ENCODE measurements at regions not wholly inside any gene's neighbourhood (a gene's known extent, or its start where the extent isn't known, plus 50 kb on each side); places are given as distances from the start of the nearest gene placed in this dataset.

DNA sequence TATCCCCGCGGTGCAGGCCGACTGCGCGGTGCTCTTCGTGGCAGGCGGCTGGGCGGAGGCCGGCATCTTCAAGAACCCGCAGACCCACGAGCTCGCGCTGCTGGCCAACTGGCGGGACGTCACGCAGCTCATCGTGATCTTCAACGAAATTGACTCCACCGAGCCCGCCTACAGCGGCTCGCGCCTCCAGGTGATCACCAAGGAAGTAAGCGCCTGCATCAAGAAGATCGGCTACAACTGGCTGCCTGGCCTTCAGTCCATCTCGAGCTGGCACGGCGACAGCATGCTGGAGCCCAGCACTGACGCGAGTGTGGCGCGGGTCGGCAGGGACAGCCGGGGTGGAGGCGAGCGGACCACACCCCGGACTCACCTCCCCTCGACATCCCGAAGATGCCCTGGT, 53.9 kb upstream of the MTNR1B start:
- Histone ChIP-seq H2BK5ac (ENCODE audit: low read depth, low read length) (no peak overlapping the region), H3K27ac (ENCODE audit: low read depth, low read length) (no peak overlapping the region), H4K91ac (replicated peaks; ENCODE audit: insufficient read length, low read length) (no peak overlapping the region), H4K20me1 (replicated peaks in 1 of 2; ENCODE audit: control insufficient read depth in 1 of 2, insufficient read depth in 2 of 2, low read length in 2 of 2) (no peaks in the 10 kb centered on the region), H3K14ac (ENCODE audit: insufficient read length) (no peak overlapping the region), H2BK120ac (replicated peaks; ENCODE audit: low read depth, low read length) (no peak overlapping the region), H3K4me1 (replicated peaks in 1 of 4; ENCODE audit: control insufficient read depth in 3 of 4, insufficient read depth in 4 of 4, low read length in 3 of 4) (peaks cover 0 to 8% (median under 1%) of the 10 kb centered on the region in 4 experiments; a peak in 3 of 7 replicates), H3K4ac (replicated peaks; ENCODE audit: insufficient read length, low read depth, low read length) (no peak overlapping the region), H2AFZ (ENCODE audit: low read length) (no peak overlapping the region), H3K9ac (replicated peaks in 1 of 4; ENCODE audit: extremely low read depth in 1 of 4, low read depth in 3 of 4, low read length in 3 of 4) (no peak overlapping the region), H3K4me3 (ENCODE audit: extremely low read depth in 1 of 4, insufficient read depth in 2 of 4, low read depth in 3 of 4, low read length in 4 of 4) (no peak overlapping the region), H2BK20ac (ENCODE audit: low read length) (no peak overlapping the region), H2BK12ac (ENCODE audit: low read depth, low read length) (no peak overlapping the region), H3K56ac (replicated peaks; ENCODE audit: insufficient read length, low read depth, low read length) (no peak overlapping the region), H3K9me3 (ENCODE audit: insufficient read depth in 2 of 2, low read depth in 1 of 2, low read length in 1 of 2) (no peaks in the 10 kb centered on the region), H4K8ac (ENCODE audit: extremely low read depth, insufficient read depth, low read length) (no peak overlapping the region; the same call in none of the 2 replicates), H3K23me2 (ENCODE audit: low read depth, low read length) (no peaks in the 10 kb centered on the region), H2BK15ac (ENCODE audit: low read length) (no peak overlapping the region), H3K27me3 (replicated peaks in 1 of 4; ENCODE audit: control insufficient read depth in 3 of 4, extremely low read depth in 1 of 4, insufficient read depth in 3 of 4, low read length in 3 of 4) (no peaks in the 10 kb centered on the region), H3K79me2 (ENCODE audit: control insufficient read depth in 1 of 2, insufficient read depth in 2 of 2, low read length in 2 of 2) (no peaks in the 10 kb centered on the region), H3K18ac (ENCODE audit: extremely low read depth, low read length) (no peak overlapping the region), H3K36me3 (ENCODE audit: control insufficient read depth in 2 of 4, insufficient read depth in 4 of 4, low read length in 3 of 4) (no peaks in the 10 kb centered on the region), H2AK5ac (ENCODE audit: low read depth, low read length) (no peak overlapping the region), H4K5ac (ENCODE audit: insufficient read length, low read depth, low read length) (no peak overlapping the region), H3K4me2 (ENCODE audit: insufficient read depth in 1 of 2, low read depth in 2 of 2, low read length in 2 of 2) (no peak overlapping the region), H3K23ac (ENCODE audit: insufficient read length) (no peak overlapping the region), H3K79me1 (ENCODE audit: low read depth, low read length) (no peaks in the 10 kb centered on the region)
- ChIA-PET POLR2A (ENCODE audit: partially characterized antibody) (no interaction called here), CTCF (ENCODE audit: partially characterized antibody) (interaction anchor here (1.0 kb wide), 3 partner anchors 26 to 150 kb away, joined by 3 to 4 read pairs (median 3); no protein-coding TSS in a partner anchor)
- no peak for DNase-seq (ENCODE audit: low read depth in 1 of 2, low spot score in 2 of 2)
- TF ChIP-seq TBP (IDR thresholded peaks at IDR 0.05; ENCODE audit: low read depth, low read length) (no peak), JUN (IDR thresholded peaks at IDR 0.05; ENCODE audit: low read depth, low read length) (no peak), TAF7 (optimal IDR thresholded peaks at IDR 0.05; ENCODE audit: borderline replicate concordance, low read depth, low read length) (no peak), POU5F1 (IDR thresholded peaks at IDR 0.05; ENCODE audit: low read depth, low read length) (no peak), RNF2 (IDR thresholded peaks at IDR 0.05; ENCODE audit: borderline replicate concordance, low read depth, low read length, missing control alignments, poor library complexity, severe bottlenecking) (no peak), EGR1 (IDR thresholded peaks at IDR 0.05; ENCODE audit: borderline replicate concordance, low read depth, low read length) (no peak), RXRA (IDR thresholded peaks at IDR 0.05; ENCODE audit: insufficient read depth, low read depth, low read length) (no peak), CHD1 (IDR thresholded peaks at IDR 0.05; ENCODE audit: low read depth, low read length) (no peak), CTBP2 (IDR thresholded peaks at IDR 0.05; ENCODE audit: borderline replicate concordance, insufficient read depth, insufficient read length, low read length) (no peak), GABPA (IDR thresholded peaks at IDR 0.05; ENCODE audit: borderline replicate concordance, insufficient read depth, low read length) (no peak), YY1 (IDR thresholded peaks at IDR 0.05; ENCODE audit: low read depth, low read length) (no peak), CEBPB (IDR thresholded peaks at IDR 0.05; ENCODE audit: low read depth, low read length) (no peak), BRCA1 (IDR thresholded peaks at IDR 0.05; ENCODE audit: low read depth, low read length) (no peak), NRF1 (IDR thresholded peaks at IDR 0.05; ENCODE audit: low read depth, low read length) (no peak)
- 97% methylated on average over 37 of the region's 39 CpGs; no CpG with 5 or more reads in 1 of the 2 experiments for WGBS, 2 experiments (ENCODE audit: extremely low coverage in 1 of 2, insufficient coverage in 1 of 2, insufficient read length in 1 of 2, insufficient replicate concordance in 2 of 2, low coverage in 1 of 2, low lambda C conversion rate in 2 of 2, missing lambda C conversion rate in 1 of 2)
- no peak for FAIRE-seq
